Neural cell (in vitro differentiated cells): ENCODE measurements at regions not wholly inside any gene's neighbourhood (a gene's known extent, or its start where the extent isn't known, plus 50 kb on each side); places are given as distances from the start of the nearest gene placed in this dataset.

Source experiments
- H2AFZ ChIP-seq: fragments of 200-600, 300-800 bp; sonication (generic), shearing (Covaris generic); 2 replicates; pipeline ENCODE4 v1.6.0; 2014; ENCODE audit warnings: low read depth, mild to moderate bottlenecking, antibody characterized with exemption, low read length, moderate library complexity
- H3F3A ChIP-seq: fragments of 200-600 bp; shearing (Covaris generic); 2 replicates; pipeline ENCODE4 v1.6.1; 2016; ENCODE audit warnings: mild to moderate bottlenecking, moderate library complexity, mixed read lengths, antibody characterized with exemption, low read length; ENCODE audit not compliant: insufficient read depth, poor library complexity, severe bottlenecking
- H3K27ac ChIP-seq: fragments of 200-600, 300-800 bp; sonication (generic), shearing (Covaris generic); 2 replicates; pipeline ENCODE4 v1.5.1; 2014; ENCODE audit warnings: mild to moderate bottlenecking, low read length, moderate library complexity
- H3K27me3 ChIP-seq: fragments of 300-800, 200-600 bp; sonication (generic), shearing (Covaris generic); 2 replicates; pipeline ENCODE4 v1.6.0; 2014; ENCODE audit warnings: mild to moderate bottlenecking, low read depth, low read length, moderate library complexity; ENCODE audit not compliant: insufficient read depth
- H3K36me3 ChIP-seq: fragments of 300-800, 200-600 bp; sonication (generic), shearing (Covaris generic); 2 replicates; pipeline ENCODE4 v1.5.1; 2014; ENCODE audit warnings: mild to moderate bottlenecking, antibody characterized with exemption, low read length, moderate library complexity; ENCODE audit not compliant: insufficient read depth
- H3K4me2 ChIP-seq: fragments of 300-800, 200-600 bp; sonication (generic), shearing (Covaris generic); 2 replicates; pipeline ENCODE4 v1.6.0; 2014; ENCODE audit warnings: mild to moderate bottlenecking, low read length
- H3K4me3 ChIP-seq: fragments of 300-800, 200-600 bp; sonication (generic), shearing (Covaris generic); 2 replicates; pipeline ENCODE4 v1.5.1; 2014; ENCODE audit warnings: mild to moderate bottlenecking, low read length, moderate library complexity
- H3K79me2 ChIP-seq: fragments of 200-600 bp; shearing (Covaris generic); replicated peaks from 2 replicates; pipeline ENCODE4 v1.6.0; 2014; ENCODE audit warnings: mild to moderate bottlenecking, low read length, moderate library complexity; ENCODE audit not compliant: insufficient read depth
- H3K9ac ChIP-seq: fragments of 300-800, 200-600 bp; sonication (generic), shearing (Covaris generic); 2 replicates; pipeline ENCODE4 v1.6.1; 2016; ENCODE audit warnings: mild to moderate bottlenecking, low read length, mixed read lengths
- H3K9me2 ChIP-seq: fragments of 200-600 bp; shearing (Covaris generic); 2 replicates; pipeline ENCODE4 v1.6.1; 2016; ENCODE audit warnings: mild to moderate bottlenecking, low read length, mixed read lengths; ENCODE audit not compliant: insufficient read depth
- H3K9me3 ChIP-seq: fragments of 200-600, 300-800 bp; sonication (generic), shearing (Covaris generic); 2 replicates; pipeline ENCODE4 v1.6.1; 2016; ENCODE audit warnings: mild to moderate bottlenecking, mixed run types, low read length, moderate library complexity, mixed read lengths
- H4K20me1 ChIP-seq: fragments of 200-600 bp; shearing (Covaris generic); 2 replicates; pipeline ENCODE4 v1.6.1; 2016; ENCODE audit warnings: mild to moderate bottlenecking, mixed run types; ENCODE audit not compliant: insufficient read depth
- CTCF ChIP-seq: fragments of 450-650 bp; IDR thresholded peaks from 2 replicates; pipeline ENCODE4 v1.5.1; 2014; ENCODE audit warnings: antibody characterized with exemption, mild to moderate bottlenecking, moderate library complexity; ENCODE audit not compliant: poor library complexity, severe bottlenecking
- EP300 ChIP-seq: fragments of 450-650 bp; conservative IDR thresholded peaks from 2 replicates; pipeline ENCODE4 v1.6.1; 2014; ENCODE audit warnings: antibody characterized with exemption, mild to moderate bottlenecking, moderate library complexity; ENCODE audit not compliant: poor library complexity, severe bottlenecking
- EZH2 ChIP-seq: fragments of 200-600, 300-800 bp; shearing (Covaris generic), sonication (generic); IDR thresholded peaks from 2 replicates; pipeline ENCODE4 v1.6.1; 2014; ENCODE audit warnings: antibody characterized with exemption, low read length, borderline replicate concordance, mild to moderate bottlenecking; ENCODE audit not compliant: insufficient read depth, poor library complexity, severe bottlenecking
- MXI1 ChIP-seq: fragments of 450-650 bp; conservative IDR thresholded peaks from 2 replicates; pipeline ENCODE4 v1.6.1; 2014; ENCODE audit warnings: antibody characterized with exemption, mild to moderate bottlenecking; ENCODE audit not compliant: poor library complexity, severe bottlenecking
- POLR2AphosphoS5 ChIP-seq: IDR thresholded peaks from 2 replicates; pipeline ENCODE4 v1.6.1; 2012
- RAD21 ChIP-seq: fragments of 450-650 bp; conservative IDR thresholded peaks from 2 replicates; pipeline ENCODE4 v1.6.1; 2014; ENCODE audit warnings: antibody characterized with exemption, mild to moderate bottlenecking, moderate library complexity
- SMC3 ChIP-seq: fragments of 450-650 bp; conservative IDR thresholded peaks from 2 replicates; pipeline ENCODE4 v1.6.1; 2014; ENCODE audit warnings: antibody characterized with exemption, mild to moderate bottlenecking, moderate library complexity; ENCODE audit not compliant: poor library complexity
- TAF1 ChIP-seq: IDR thresholded peaks from 2 replicates; pipeline ENCODE4 v1.6.1; 2012; ENCODE audit warnings: low read depth
- TF ChIP-seq, protein P1 (sequence below): IDR thresholded peaks from 2 replicates; pipeline ENCODE4 v1.6.1; 2012; ENCODE audit warnings: borderline replicate concordance

DNA sequence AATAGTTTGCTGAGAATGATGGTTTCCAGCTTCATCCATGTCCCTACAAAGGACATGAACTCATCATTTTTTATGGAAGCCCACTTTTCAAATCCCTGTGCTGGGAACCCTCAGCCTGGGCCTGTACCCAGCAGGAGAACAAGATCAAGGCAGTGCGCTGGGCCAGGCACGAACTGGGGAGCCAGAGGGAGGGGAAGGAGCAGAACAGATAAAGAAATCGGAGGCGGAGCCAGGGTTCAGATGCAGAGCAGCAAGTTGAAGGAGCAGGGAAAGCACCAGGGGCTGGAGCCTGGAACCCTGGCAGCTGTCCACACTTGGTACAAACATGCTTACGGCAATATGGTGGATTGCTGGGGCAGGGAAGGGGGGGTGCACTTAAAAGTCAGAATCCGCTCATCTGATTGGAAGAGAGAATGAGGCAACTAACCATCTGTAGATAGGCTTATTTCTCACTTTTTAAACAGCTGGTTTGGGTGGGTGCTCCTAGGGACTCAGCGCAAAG lies 107.5 kb downstream of the NOG start:
- Histone ChIP-seq H3K79me2 (no peaks in the 10 kb centered on the region), H3K36me3 (no peaks in the 10 kb centered on the region), H3K27ac (no peak overlapping the region), H3F3A (no peaks in the 10 kb centered on the region), H2AFZ (no peak overlapping the region), H3K4me2 (no peak overlapping the region), H3K27me3 (no peaks in the 10 kb centered on the region), H4K20me1 (no peaks in the 10 kb centered on the region), H3K9ac (no peak overlapping the region), H3K9me3 (no peaks in the 10 kb centered on the region), H3K4me3 (no peak overlapping the region), H3K9me2 (no peaks in the 10 kb centered on the region)
- TF ChIP-seq RAD21 (no peak), CTCF (no peak), POLR2AphosphoS5 (no peak), EZH2 (no peak), MXI1 (no peak), EP300 (no peak), TAF1 (no peak), SMC3 (no peak)
- TF ChIP-seq, protein P1, sequence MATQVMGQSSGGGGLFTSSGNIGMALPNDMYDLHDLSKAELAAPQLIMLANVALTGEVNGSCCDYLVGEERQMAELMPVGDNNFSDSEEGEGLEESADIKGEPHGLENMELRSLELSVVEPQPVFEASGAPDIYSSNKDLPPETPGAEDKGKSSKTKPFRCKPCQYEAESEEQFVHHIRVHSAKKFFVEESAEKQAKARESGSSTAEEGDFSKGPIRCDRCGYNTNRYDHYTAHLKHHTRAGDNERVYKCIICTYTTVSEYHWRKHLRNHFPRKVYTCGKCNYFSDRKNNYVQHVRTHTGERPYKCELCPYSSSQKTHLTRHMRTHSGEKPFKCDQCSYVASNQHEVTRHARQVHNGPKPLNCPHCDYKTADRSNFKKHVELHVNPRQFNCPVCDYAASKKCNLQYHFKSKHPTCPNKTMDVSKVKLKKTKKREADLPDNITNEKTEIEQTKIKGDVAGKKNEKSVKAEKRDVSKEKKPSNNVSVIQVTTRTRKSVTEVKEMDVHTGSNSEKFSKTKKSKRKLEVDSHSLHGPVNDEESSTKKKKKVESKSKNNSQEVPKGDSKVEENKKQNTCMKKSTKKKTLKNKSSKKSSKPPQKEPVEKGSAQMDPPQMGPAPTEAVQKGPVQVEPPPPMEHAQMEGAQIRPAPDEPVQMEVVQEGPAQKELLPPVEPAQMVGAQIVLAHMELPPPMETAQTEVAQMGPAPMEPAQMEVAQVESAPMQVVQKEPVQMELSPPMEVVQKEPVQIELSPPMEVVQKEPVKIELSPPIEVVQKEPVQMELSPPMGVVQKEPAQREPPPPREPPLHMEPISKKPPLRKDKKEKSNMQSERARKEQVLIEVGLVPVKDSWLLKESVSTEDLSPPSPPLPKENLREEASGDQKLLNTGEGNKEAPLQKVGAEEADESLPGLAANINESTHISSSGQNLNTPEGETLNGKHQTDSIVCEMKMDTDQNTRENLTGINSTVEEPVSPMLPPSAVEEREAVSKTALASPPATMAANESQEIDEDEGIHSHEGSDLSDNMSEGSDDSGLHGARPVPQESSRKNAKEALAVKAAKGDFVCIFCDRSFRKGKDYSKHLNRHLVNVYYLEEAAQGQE: no peak

DNA sequence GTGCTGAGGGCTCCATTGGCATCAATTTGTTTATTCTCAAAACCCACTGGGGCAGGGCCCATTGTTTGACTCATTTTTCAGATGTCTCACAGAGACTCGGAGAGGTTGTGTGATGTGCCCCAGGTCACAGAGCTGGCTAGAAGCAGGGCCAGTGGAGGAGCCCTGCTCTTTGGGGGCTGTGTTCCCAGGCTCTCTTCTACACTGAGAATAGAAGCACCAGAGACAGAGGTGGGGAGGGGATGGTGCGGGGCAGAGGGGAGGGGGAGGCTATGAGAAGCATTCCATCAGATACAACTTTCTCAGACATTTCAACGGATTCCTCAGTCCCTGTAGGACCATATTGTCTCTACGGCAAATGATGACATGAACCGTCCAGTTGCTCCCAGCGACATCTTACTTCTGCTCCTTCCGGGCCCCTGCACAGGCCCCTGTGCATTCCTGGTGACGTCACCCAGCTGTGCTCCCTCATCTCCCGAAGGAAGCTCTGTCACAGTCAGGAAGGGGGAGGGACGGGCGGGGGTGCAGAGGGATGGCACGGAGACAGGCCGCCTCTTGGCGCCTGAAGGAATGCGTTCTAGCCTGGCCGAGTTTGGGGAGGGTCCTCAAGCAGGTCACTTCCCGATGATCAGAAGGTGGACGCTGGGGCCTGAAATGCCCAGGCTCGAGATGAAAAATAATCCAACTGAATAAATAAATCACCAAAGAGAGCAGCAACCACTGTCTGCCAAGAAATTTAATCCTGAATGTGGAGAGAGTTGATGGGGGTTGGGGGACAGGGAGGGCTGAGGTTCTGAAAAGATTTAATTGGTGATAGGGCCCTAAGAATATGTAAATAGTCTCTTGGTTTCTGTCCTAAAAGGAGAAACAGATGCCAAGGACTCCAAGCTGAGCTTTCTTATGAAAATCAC lies 114.1 kb downstream of the NOG start:
- no peaks in the 10 kb centered on the region for H4K20me1 ChIP-seq
- H3F3A ChIP-seq: no peaks in the 10 kb centered on the region
- no peak overlapping the region for H3K4me3 ChIP-seq
- no peaks in the 10 kb centered on the region for H3K9me3 ChIP-seq
- no peak overlapping the region for H2AFZ ChIP-seq
- no peak overlapping the region for H3K4me2 ChIP-seq
- TF ChIP-seq EP300 (no peak), TAF1 (no peak), POLR2AphosphoS5 (no peak), RAD21 (no peak), SMC3 (no peak), EZH2 (no peak), MXI1 (no peak), CTCF (no peak)
- TF ChIP-seq, protein P1: no peak
- no peak overlapping the region for H3K27ac ChIP-seq
- no peaks in the 10 kb centered on the region for H3K79me2 ChIP-seq
- H3K36me3 ChIP-seq: no peaks in the 10 kb centered on the region
- H3K9ac ChIP-seq: no peak overlapping the region
- no peaks in the 10 kb centered on the region for H3K9me2 ChIP-seq
- no peaks in the 10 kb centered on the region for H3K27me3 ChIP-seq
